Hepatocyte (in vitro differentiated cells): ENCODE measurements at regions not wholly inside any gene's neighbourhood (a gene's known extent, or its start where the extent isn't known, plus 50 kb on each side); places are given as distances from the start of the nearest gene placed in this dataset.

Experiments used
- DNase-seq: peaks from one replicate; pipeline ENCODE4 v3.0.0-alpha.2; 2016; ENCODE audit warnings: low spot score
- H2AFZ ChIP-seq: fragments of 200-600 bp; sonication (generic); 2 replicates; pipeline ENCODE4 v1.6.0; 2016; ENCODE audit warnings: antibody characterized with exemption, mild to moderate bottlenecking
- H3K27ac ChIP-seq: fragments of 200-600 bp; sonication (generic); 2 replicates; pipeline ENCODE4 v1.5.1; 2016; ENCODE audit warnings: mild to moderate bottlenecking
- H3K27me3 ChIP-seq: fragments of 200-600 bp; sonication (generic); 2 replicates; pipeline ENCODE4 v1.6.1; 2016
- H3K36me3 ChIP-seq: fragments of 200-600 bp; sonication (generic); replicated peaks from 2 replicates; pipeline ENCODE4 v1.5.1; 2016; ENCODE audit warnings: low read depth; ENCODE audit not compliant: insufficient read depth
- H3K4me1 ChIP-seq: fragments of 200-600 bp; sonication (generic); 2 replicates; pipeline ENCODE4 v1.5.1; 2016; ENCODE audit warnings: mild to moderate bottlenecking, moderate library complexity; ENCODE audit not compliant: insufficient read depth
- H3K4me2 ChIP-seq: fragments of 200-600 bp; sonication (generic); 2 replicates; pipeline ENCODE4 v1.6.0; 2016
- H3K4me3 ChIP-seq: fragments of 200-600 bp; sonication (generic); 2 replicates; pipeline ENCODE4 v1.5.1; 2016; ENCODE audit warnings: mild to moderate bottlenecking
- H3K79me2 ChIP-seq: fragments of 200-600 bp; sonication (generic); 2 replicates; pipeline ENCODE4 v1.6.0; 2017; ENCODE audit warnings: mild to moderate bottlenecking
- H3K9me2 ChIP-seq: fragments of 200-600 bp; sonication (generic); replicated peaks from 2 replicates; pipeline ENCODE4 v1.6.0; 2017; ENCODE audit warnings: mild to moderate bottlenecking; ENCODE audit not compliant: insufficient read depth
- H3K9me3 ChIP-seq: fragments of 200-600 bp; sonication (generic); 2 replicates; pipeline ENCODE4 v1.5.1; 2016; ENCODE audit warnings: low read depth, mild to moderate bottlenecking
- H4K20me1 ChIP-seq: fragments of 200-600 bp; sonication (generic); 2 replicates; pipeline ENCODE4 v1.6.0; 2016; ENCODE audit warnings: mild to moderate bottlenecking; ENCODE audit not compliant: insufficient read depth, poor library complexity, severe bottlenecking
- EZH2 ChIP-seq: fragments of 200-600 bp; sonication (generic); IDR thresholded peaks from 2 replicates; pipeline ENCODE4 v1.6.1; 2016; ENCODE audit warnings: antibody characterized with exemption, mild to moderate bottlenecking, borderline replicate concordance
- EZH2phosphoT487 ChIP-seq: fragments of 200-600 bp; sonication (generic); IDR thresholded peaks from one replicate; pipeline ENCODE4 v1.6.1; 2018; ENCODE audit warnings: antibody characterized with exemption, mild to moderate bottlenecking, low read depth, moderate library complexity; ENCODE audit not compliant: unreplicated experiment, severe bottlenecking
- WGBS: methylation state at CpG from one replicate; pipeline ENCODE4 v1.1.6; 2016; ENCODE audit warnings: low lambda C conversion rate; ENCODE audit errors: missing lambda C conversion rate; 5-methylcytosine and 5-hydroxymethylcytosine counted together
- TF ChIP-seq, protein P1 (sequence below): fragments of 200-600 bp; sonication (generic); IDR thresholded peaks from 2 replicates; pipeline ENCODE4 v1.5.1; 2016; ENCODE audit warnings: antibody characterized with exemption, mild to moderate bottlenecking; ENCODE audit not compliant: poor library complexity

- H3K9me2 ChIP-seq, result no peaks in the 10 kb centered on the region
- H2AFZ ChIP-seq, result no peak overlapping the region
- WGBS, result 84% methylated on average over 4 of the region's 4 CpGs
- H3K36me3 ChIP-seq, result no peaks in the 10 kb centered on the region
- H3K4me2 ChIP-seq, result no peak overlapping the region
- no peaks in the 10 kb centered on the region for H3K4me1 ChIP-seq
- H3K9me3 ChIP-seq, result no peaks in the 10 kb centered on the region
- H3K27me3 ChIP-seq, result no peaks in the 10 kb centered on the region
- no peaks in the 10 kb centered on the region for H4K20me1 ChIP-seq
- DNase-seq, result no peak
- TF ChIP-seq, protein P1, sequence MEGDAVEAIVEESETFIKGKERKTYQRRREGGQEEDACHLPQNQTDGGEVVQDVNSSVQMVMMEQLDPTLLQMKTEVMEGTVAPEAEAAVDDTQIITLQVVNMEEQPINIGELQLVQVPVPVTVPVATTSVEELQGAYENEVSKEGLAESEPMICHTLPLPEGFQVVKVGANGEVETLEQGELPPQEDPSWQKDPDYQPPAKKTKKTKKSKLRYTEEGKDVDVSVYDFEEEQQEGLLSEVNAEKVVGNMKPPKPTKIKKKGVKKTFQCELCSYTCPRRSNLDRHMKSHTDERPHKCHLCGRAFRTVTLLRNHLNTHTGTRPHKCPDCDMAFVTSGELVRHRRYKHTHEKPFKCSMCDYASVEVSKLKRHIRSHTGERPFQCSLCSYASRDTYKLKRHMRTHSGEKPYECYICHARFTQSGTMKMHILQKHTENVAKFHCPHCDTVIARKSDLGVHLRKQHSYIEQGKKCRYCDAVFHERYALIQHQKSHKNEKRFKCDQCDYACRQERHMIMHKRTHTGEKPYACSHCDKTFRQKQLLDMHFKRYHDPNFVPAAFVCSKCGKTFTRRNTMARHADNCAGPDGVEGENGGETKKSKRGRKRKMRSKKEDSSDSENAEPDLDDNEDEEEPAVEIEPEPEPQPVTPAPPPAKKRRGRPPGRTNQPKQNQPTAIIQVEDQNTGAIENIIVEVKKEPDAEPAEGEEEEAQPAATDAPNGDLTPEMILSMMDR, result no peak
- no peaks in the 10 kb centered on the region for H3K79me2 ChIP-seq
- no peak overlapping the region for H3K27ac ChIP-seq
- no peak overlapping the region for H3K4me3 ChIP-seq
Observed at GRCh38 chr7:53437336-53437735, 401.9 kb downstream of the POM121L12 start.

DNA sequence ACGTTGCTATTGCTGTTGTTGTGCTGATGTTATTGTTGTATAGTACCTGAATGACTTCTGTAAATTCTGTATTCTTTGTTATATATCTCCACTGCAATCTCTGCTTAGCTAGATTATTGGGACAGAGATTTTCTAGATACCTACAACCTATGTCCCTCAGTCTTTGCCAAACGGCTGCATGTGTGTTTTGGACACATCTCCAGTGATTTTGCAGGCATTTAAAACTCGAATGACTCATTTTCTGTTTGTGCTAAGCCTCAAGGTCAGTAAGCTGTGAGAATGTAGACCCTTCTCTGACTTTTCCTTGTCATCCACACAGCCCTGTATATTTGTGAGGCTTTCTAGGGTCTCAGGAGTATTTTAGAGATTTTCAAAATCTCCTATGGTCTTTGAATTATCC lies 410.7 kb downstream of the POM121L12 start:
- Histone ChIP-seq H2AFZ (no peak overlapping the region), H3K9me3 (no peaks in the 10 kb centered on the region), H3K36me3 (no peaks in the 10 kb centered on the region), H3K9me2 (no peaks in the 10 kb centered on the region), H3K4me2 (no peak overlapping the region), H3K27me3 (no peaks in the 10 kb centered on the region), H4K20me1 (no peaks in the 10 kb centered on the region), H3K79me2 (no peaks in the 10 kb centered on the region), H3K27ac (no peak overlapping the region), H3K4me3 (no peak overlapping the region), H3K4me1 (no peaks in the 10 kb centered on the region)
- TF ChIP-seq, protein P1, result no peak
- TF ChIP-seq EZH2 (no peak), EZH2phosphoT487 (no peak)
- 49% methylated on average over 3 of the region's 3 CpGs for WGBS
- DNase-seq, result no peak

GRCh38 chr7:53458636-53459035 lies 423.2 kb downstream of the POM121L12 start:
- Histone ChIP-seq H3K9me2 (no peaks in the 10 kb centered on the region), H2AFZ (no peak overlapping the region), H3K79me2 (no peaks in the 10 kb centered on the region), H3K36me3 (no peaks in the 10 kb centered on the region), H3K9me3 (no peaks in the 10 kb centered on the region), H3K4me2 (no peak overlapping the region), H3K27me3 (no peaks in the 10 kb centered on the region), H3K4me3 (no peak overlapping the region), H3K27ac (no peak overlapping the region), H4K20me1 (no peaks in the 10 kb centered on the region), H3K4me1 (no peaks in the 10 kb centered on the region)
- TF ChIP-seq EZH2, result no peak
- TF ChIP-seq, protein P1, result no peak
- DNase-seq, result no peak
- WGBS, result 93% methylated on average over 3 of the region's 3 CpGs

DNA sequence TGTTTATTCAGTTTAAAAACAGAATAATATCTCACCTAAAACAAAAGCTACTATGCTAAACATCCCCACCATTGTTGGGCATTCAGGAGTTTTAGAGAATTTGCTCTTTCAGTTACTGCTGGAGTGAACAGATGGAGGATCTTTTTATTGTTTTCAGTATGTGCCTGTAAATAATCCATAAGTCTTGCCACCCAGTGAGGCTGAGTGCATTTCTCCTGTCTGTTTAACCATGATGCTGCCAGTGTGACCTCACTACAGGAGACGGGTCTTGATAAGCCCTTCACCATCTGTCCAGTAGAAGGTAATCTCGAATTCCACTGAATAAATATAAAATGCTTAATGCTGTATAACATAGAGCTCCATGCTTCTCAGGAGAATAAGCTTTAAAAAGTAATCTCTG lies 430.9 kb downstream of the POM121L12 start:
- TF ChIP-seq, protein P1, result no peak
- TF ChIP-seq EZH2phosphoT487 (no peak), EZH2 (no peak)
- Histone ChIP-seq H3K79me2 (no peaks in the 10 kb centered on the region), H3K9me3 (no peaks in the 10 kb centered on the region), H3K27me3 (no peaks in the 10 kb centered on the region), H3K4me3 (no peak overlapping the region), H4K20me1 (no peaks in the 10 kb centered on the region), H3K4me2 (no peak overlapping the region), H3K4me1 (no peaks in the 10 kb centered on the region), H3K9me2 (no peaks in the 10 kb centered on the region), H2AFZ (no peak overlapping the region), H3K27ac (no peak overlapping the region), H3K36me3 (no peaks in the 10 kb centered on the region)
- 71% methylated on average over 2 of the region's 2 CpGs for WGBS
- no peak for DNase-seq
